ENCODE measurements at regions not wholly inside any gene's neighbourhood (a gene's known extent, or its start where the extent isn't known, plus 50 kb on each side); places are given as distances from the start of the nearest gene placed in this dataset.

DNA sequence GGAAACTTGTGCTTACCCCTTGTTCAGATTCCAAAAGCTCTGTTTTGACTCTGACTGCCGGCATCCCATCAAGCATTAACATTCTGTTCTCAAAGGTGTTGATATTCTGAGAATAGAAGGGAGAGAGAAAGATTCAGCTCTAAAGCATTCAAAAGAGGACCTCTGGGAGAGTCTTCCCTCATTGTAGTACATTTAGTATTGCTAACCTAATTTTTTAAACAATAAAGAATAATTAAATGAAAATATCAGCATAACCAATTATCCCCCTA, 190.3 kb downstream of the KLF12 start:
- TF ChIP-seq, protein P1, sequence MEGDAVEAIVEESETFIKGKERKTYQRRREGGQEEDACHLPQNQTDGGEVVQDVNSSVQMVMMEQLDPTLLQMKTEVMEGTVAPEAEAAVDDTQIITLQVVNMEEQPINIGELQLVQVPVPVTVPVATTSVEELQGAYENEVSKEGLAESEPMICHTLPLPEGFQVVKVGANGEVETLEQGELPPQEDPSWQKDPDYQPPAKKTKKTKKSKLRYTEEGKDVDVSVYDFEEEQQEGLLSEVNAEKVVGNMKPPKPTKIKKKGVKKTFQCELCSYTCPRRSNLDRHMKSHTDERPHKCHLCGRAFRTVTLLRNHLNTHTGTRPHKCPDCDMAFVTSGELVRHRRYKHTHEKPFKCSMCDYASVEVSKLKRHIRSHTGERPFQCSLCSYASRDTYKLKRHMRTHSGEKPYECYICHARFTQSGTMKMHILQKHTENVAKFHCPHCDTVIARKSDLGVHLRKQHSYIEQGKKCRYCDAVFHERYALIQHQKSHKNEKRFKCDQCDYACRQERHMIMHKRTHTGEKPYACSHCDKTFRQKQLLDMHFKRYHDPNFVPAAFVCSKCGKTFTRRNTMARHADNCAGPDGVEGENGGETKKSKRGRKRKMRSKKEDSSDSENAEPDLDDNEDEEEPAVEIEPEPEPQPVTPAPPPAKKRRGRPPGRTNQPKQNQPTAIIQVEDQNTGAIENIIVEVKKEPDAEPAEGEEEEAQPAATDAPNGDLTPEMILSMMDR (IDR thresholded peaks at IDR 0.05) = no peak
- no peak for TF ChIP-seq POLR2A (IDR thresholded peaks at IDR 0.05)

Data from body of pancreas (tissue), 4 donors.